Osteoblast (primary cell): ENCODE measurements at regions not wholly inside any gene's neighbourhood (a gene's known extent, or its start where the extent isn't known, plus 50 kb on each side); places are given as distances from the start of the nearest gene placed in this dataset.
A peak's percentile ranks its signal among the peaks of the same experiment; 100 is the strongest.

ENCODE experiments used
- DNase-seq: peaks from one replicate; pipeline ENCODE4 v3.0.0; 2011; ENCODE audit warnings: low spot score, mixed read lengths; ENCODE audit not compliant: insufficient read length; ENCODE audit errors: missing footprints
- H2AFZ ChIP-seq: 2 replicates; pipeline ENCODE4 v1.6.0; 2011; ENCODE audit warnings: mild to moderate bottlenecking, low read length
- H3K27ac ChIP-seq: 2 replicates; pipeline ENCODE4 v1.5.1; 2011; ENCODE audit warnings: mild to moderate bottlenecking, low read depth, low read length, moderate library complexity
- H3K27me3 ChIP-seq: 2 replicates; pipeline ENCODE4 v1.6.0; 2012; ENCODE audit warnings: mild to moderate bottlenecking, control low read depth, inconsistent platforms, low read length, moderate library complexity; ENCODE audit not compliant: insufficient read depth
- H3K36me3 ChIP-seq: 2 replicates; pipeline ENCODE4 v1.5.1; 2011; ENCODE audit warnings: mild to moderate bottlenecking, low read length, control low read depth, moderate library complexity; ENCODE audit not compliant: insufficient read depth
- H3K4me1 ChIP-seq: 2 replicates; pipeline ENCODE4 v1.5.1; 2011; ENCODE audit warnings: mild to moderate bottlenecking, low read length, control low read depth, moderate library complexity; ENCODE audit not compliant: insufficient read depth
- H3K4me2 ChIP-seq: 2 replicates; pipeline ENCODE4 v1.6.0; 2011; ENCODE audit warnings: mild to moderate bottlenecking, low read length; ENCODE audit not compliant: insufficient read depth
- H3K4me3 ChIP-seq: fragments of 200-600 bp; sonication (generic); 3 replicates; pipeline ENCODE4 v1.5.1; 2012; ENCODE audit warnings: mild to moderate bottlenecking, low read length, inconsistent platforms; ENCODE audit not compliant: insufficient read depth
- H3K79me2 ChIP-seq: 2 replicates; pipeline ENCODE4 v1.6.0; 2012; ENCODE audit warnings: mild to moderate bottlenecking, low read length, control low read depth, inconsistent platforms; ENCODE audit not compliant: insufficient read depth
- H3K9me3 ChIP-seq: 2 replicates; pipeline ENCODE4 v1.5.1; 2011; ENCODE audit warnings: low read depth, low read length, control low read depth
- H4K20me1 ChIP-seq: 2 replicates; pipeline ENCODE4 v1.6.0; 2012; ENCODE audit warnings: mild to moderate bottlenecking, low read length, control low read depth; ENCODE audit not compliant: insufficient read depth
- CTCF ChIP-seq: IDR thresholded peaks from 2 replicates; pipeline ENCODE4 v1.5.1; 2011; ENCODE audit warnings: mild to moderate bottlenecking, low read depth, low read length, moderate library complexity; ENCODE audit errors: extremely low read depth

- Histone ChIP-seq H2AFZ (no peak overlapping the region), H3K27ac (no peak overlapping the region), H3K79me2 (no peaks in the 10 kb centered on the region), H4K20me1 (no peaks in the 10 kb centered on the region), H3K9me3 (no peaks in the 10 kb centered on the region), H3K4me2 (no peak overlapping the region), H3K4me1 (no peaks in the 10 kb centered on the region), H3K4me3 (no peak overlapping the region), H3K36me3 (no peaks in the 10 kb centered on the region), H3K27me3 (no peaks in the 10 kb centered on the region)
- DNase-seq: no peak
- TF ChIP-seq CTCF: no peak
Measured at GRCh38 chr4:19248023-19248422, 1003.7 kb upstream of the SLIT2 start.

- Histone ChIP-seq H3K36me3 (no peaks in the 10 kb centered on the region), H3K4me2 (no peak overlapping the region), H3K4me3 (no peak overlapping the region), H3K27ac (no peak overlapping the region), H4K20me1 (no peaks in the 10 kb centered on the region), H3K4me1 (peaks cover 8% of the 10 kb centered on the region), H3K27me3 (no peaks in the 10 kb centered on the region), H3K79me2 (no peaks in the 10 kb centered on the region), H3K9me3 (no peaks in the 10 kb centered on the region), H2AFZ (peak overlapping the region; percentile 49)
- TF ChIP-seq CTCF: no peak
- no peak for DNase-seq
Measured at GRCh38 chr4:19241895-19242294, 1009.8 kb upstream of the SLIT2 start.

- Histone ChIP-seq H2AFZ (no peak overlapping the region), H3K27me3 (no peaks in the 10 kb centered on the region), H3K4me2 (no peak overlapping the region), H3K9me3 (no peaks in the 10 kb centered on the region), H3K4me3 (no peak overlapping the region), H3K4me1 (peaks cover 8% of the 10 kb centered on the region), H3K79me2 (no peaks in the 10 kb centered on the region), H3K36me3 (no peaks in the 10 kb centered on the region), H3K27ac (peak overlapping the region; percentile 33), H4K20me1 (no peaks in the 10 kb centered on the region)
- TF ChIP-seq CTCF: no peak
- peak; percentile 75 for DNase-seq
Measured at GRCh38 chr4:19239565-19239964, 1012.1 kb upstream of the SLIT2 start.

GRCh38 chr4:19236473-19236872, 1015.2 kb upstream of the SLIT2 start:
- H4K20me1 ChIP-seq: no peaks in the 10 kb centered on the region
- H3K4me2 ChIP-seq: no peak overlapping the region
- no peak for TF ChIP-seq CTCF
- no peaks in the 10 kb centered on the region for H3K79me2 ChIP-seq
- no peak for DNase-seq
- H3K27me3 ChIP-seq: no peaks in the 10 kb centered on the region
- no peaks in the 10 kb centered on the region for H3K36me3 ChIP-seq
- peaks cover 8% of the 10 kb centered on the region for H3K4me1 ChIP-seq
- H3K27ac ChIP-seq: no peak overlapping the region
- no peak overlapping the region for H2AFZ ChIP-seq
- no peaks in the 10 kb centered on the region for H3K9me3 ChIP-seq
- no peak overlapping the region for H3K4me3 ChIP-seq
